A549 (cell line): ENCODE measurements at regions not wholly inside any gene's neighbourhood (a gene's known extent, or its start where the extent isn't known, plus 50 kb on each side); places are given as distances from the start of the nearest gene placed in this dataset.

Experiments
- ATAC-seq, 2 experiments: fragments of 200-7000 bp in 1 of 2; fragments of >200 bp in 1 of 2; cut with Nextera tagmentation in 1 of 2; cut with Tn5 transposase in 1 of 2; 3 replicates each; pipeline versions ENCODE4 v1.8.0 to v1.9.1; 2018 to 2020; ENCODE audit warnings: mild to moderate bottlenecking in 1 of 2, moderate library complexity in 1 of 2
- CTCF ChIA-PET: fragments of 300-600 bp; sonication (Branson Sonifier 250); formaldehyde crosslinking; extraction: SDS; loops from one replicate; lab custom pipeline; 2021; ENCODE audit warnings: antibody characterized with exemption, inconsistent platforms; lab: Yijun Ruan, JAX
- POLR2A ChIA-PET: fragments of 350-600 bp; formaldehyde crosslinking; extraction: SDS; loops from one replicate; lab custom pipeline; 2021; ENCODE audit warnings: antibody characterized with exemption, inconsistent platforms; lab: Yijun Ruan, JAX
- DNase-seq, 2 experiments: peaks; one replicate each; pipeline versions ENCODE4 v3.0.0 to v3.0.0-alpha.2; 2011 to 2016; ENCODE audit warnings: low read depth in 1 of 2, low spot score in 1 of 2
- FAIRE-seq: peaks from 2 replicates; lab custom pipeline; 2011; peaks lifted over from hg19 to GRCh38; lab: Jason Lieb, UNC
- H3K27ac ChIP-seq, 2 experiments: fragments of >200 bp; sonication (Bioruptor Twin); formaldehyde crosslinking; 3 replicates each; pipeline ENCODE4 v1.5.1; 2016 to 2017
- H3K4me1 ChIP-seq: fragments of >200 bp; sonication (Bioruptor Twin); formaldehyde crosslinking; 3 replicates; pipeline ENCODE4 v1.6.1; 2016
- H3K4me2 ChIP-seq: fragments of >200 bp; sonication (Bioruptor Twin); formaldehyde crosslinking; 3 replicates; pipeline ENCODE4 v1.6.1; 2016
- H3K4me3 ChIP-seq: fragments of >200 bp; sonication (Bioruptor Twin); formaldehyde crosslinking; 3 replicates; pipeline ENCODE4 v1.5.1; 2016
- H3K9me3 ChIP-seq: fragments of >200 bp; sonication (Bioruptor Twin); formaldehyde crosslinking; 3 replicates; pipeline ENCODE4 v1.6.1; 2016
- BHLHE40 ChIP-seq: IDR thresholded peaks from 2 replicates; pipeline ENCODE4 v1.6.1; 2012; ENCODE audit warnings: low read depth, low read length, inconsistent platforms
- CBX8 ChIP-seq: fragments of 200-600 bp; sonication (generic); IDR thresholded peaks from 2 replicates; pipeline ENCODE4 v1.6.1; 2016
- CEBPB ChIP-seq, 2 experiments: fragments of >200 bp in 1 of 2; sonication (Bioruptor Twin) in 1 of 2; formaldehyde crosslinking in 1 of 2; IDR thresholded peaks; 2 replicates each; pipeline ENCODE4 v1.6.1; 2012 to 2016
- CHD2 ChIP-seq: fragments of 150-350 bp; IDR thresholded peaks from 2 replicates; pipeline ENCODE4 v1.6.1; 2014; ENCODE audit warnings: low read length; ENCODE audit not compliant: partially characterized antibody
- E2F6 ChIP-seq: IDR thresholded peaks from 2 replicates; pipeline ENCODE4 v1.6.1; 2012; ENCODE audit warnings: low read depth, borderline replicate concordance
- FOSL2 ChIP-seq, 2 experiments: fragments of 450-650 bp in 1 of 2; fragments of >200 bp in 1 of 2; sonication (Bioruptor Twin) in 1 of 2; formaldehyde crosslinking; IDR thresholded peaks; 2 replicates each; pipeline versions ENCODE4 v1.5.0 to v1.6.1; 2016 to 2020; ENCODE audit warnings: mild to moderate bottlenecking in 1 of 2, moderate library complexity in 1 of 2
- GATA3 ChIP-seq: IDR thresholded peaks from 2 replicates; pipeline ENCODE4 v1.6.1; 2012; ENCODE audit warnings: borderline replicate concordance
- HEYL ChIP-seq: fragments of 250-450 bp; sonication (Bioruptor Pico); IDR thresholded peaks from 2 replicates; pipeline ENCODE4 v1.8.0; 2021; ENCODE audit warnings: mild to moderate bottlenecking, moderate library complexity
- HOXA7 ChIP-seq: fragments of 250-450 bp; sonication (Bioruptor Pico); IDR thresholded peaks from 2 replicates; pipeline ENCODE4 v1.5.0; 2020; ENCODE audit warnings: mild to moderate bottlenecking, moderate library complexity
- HOXB13 ChIP-seq: fragments of 250-450 bp; sonication (Bioruptor Pico); IDR thresholded peaks from 2 replicates; pipeline ENCODE4 v1.5.0; 2020; ENCODE audit warnings: low read depth, mild to moderate bottlenecking, moderate library complexity
- HOXB5 ChIP-seq: fragments of 250-450 bp; sonication (Bioruptor Pico); IDR thresholded peaks from 2 replicates; pipeline ENCODE4 v1.5.0; 2020; ENCODE audit warnings: mild to moderate bottlenecking, moderate library complexity
- JUNB ChIP-seq: fragments of >200 bp; sonication (Bioruptor Twin); formaldehyde crosslinking; IDR thresholded peaks from 2 replicates; pipeline ENCODE4 v1.6.1; 2016
- KDM1A ChIP-seq: fragments of 200-600 bp; sonication (generic); IDR thresholded peaks from 2 replicates; pipeline ENCODE4 v1.6.1; 2016; ENCODE audit warnings: low read depth, mild to moderate bottlenecking
- KDM5A ChIP-seq: fragments of 200-600 bp; sonication (generic); IDR thresholded peaks from 2 replicates; pipeline ENCODE4 v1.6.1; 2016; ENCODE audit warnings: antibody characterized with exemption, mild to moderate bottlenecking
- MAFK ChIP-seq: fragments of 450-650 bp; IDR thresholded peaks from 2 replicates; pipeline ENCODE4 v1.6.1; 2014; ENCODE audit not compliant: partially characterized antibody
- NFE2L2 ChIP-seq: fragments of 150-350 bp; conservative IDR thresholded peaks from 2 replicates; pipeline ENCODE4 v1.6.1; 2014; ENCODE audit warnings: low read length
- NPAS2 ChIP-seq: fragments of 250-450 bp; sonication (Bioruptor Pico); IDR thresholded peaks from 2 replicates; pipeline ENCODE4 v1.8.0; 2022; ENCODE audit warnings: mild to moderate bottlenecking, moderate library complexity, borderline replicate concordance
- NR3C1 ChIP-seq: fragments of >200 bp; sonication (Bioruptor Twin); formaldehyde crosslinking; IDR thresholded peaks from 3 replicates; pipeline ENCODE4 v1.6.1; 2017
- POLR2A ChIP-seq: IDR thresholded peaks from 2 replicates; pipeline ENCODE4 v1.6.1; 2012; ENCODE audit warnings: mild to moderate bottlenecking, low read length
- POLR2AphosphoS2 ChIP-seq: conservative IDR thresholded peaks from 2 replicates; pipeline ENCODE4 v1.6.1; 2012; ENCODE audit warnings: low read length, improper control_type of control experiment, inconsistent platforms
- RARB ChIP-seq: fragments of 250-450 bp; sonication (Bioruptor Pico); IDR thresholded peaks from 2 replicates; pipeline ENCODE4 v1.8.0; 2021; ENCODE audit warnings: mild to moderate bottlenecking, moderate library complexity
- RCOR1 ChIP-seq: fragments of 150-350 bp; IDR thresholded peaks from 2 replicates; pipeline ENCODE4 v1.6.1; 2014; ENCODE audit warnings: antibody characterized with exemption, low read length, low read depth
- RFX5 ChIP-seq: fragments of 450-650 bp; IDR thresholded peaks from 2 replicates; pipeline ENCODE4 v1.7.1; 2014; ENCODE audit warnings: antibody characterized with exemption, mild to moderate bottlenecking, moderate library complexity
- SMC3 ChIP-seq: fragments of >200 bp; sonication (Bioruptor Twin); formaldehyde crosslinking; IDR thresholded peaks from 3 replicates; pipeline ENCODE4 v1.6.1; 2018; ENCODE audit warnings: inconsistent platforms
- SREBF2 ChIP-seq: fragments of 450-650 bp; IDR thresholded peaks from 2 replicates; pipeline ENCODE4 v1.6.1; 2014; ENCODE audit warnings: mild to moderate bottlenecking, moderate library complexity
- TP53 ChIP-seq: fragments of 250-450 bp; sonication (Bioruptor Pico); IDR thresholded peaks from 2 replicates; pipeline ENCODE4 v1.5.0; 2021; ENCODE audit warnings: mild to moderate bottlenecking, moderate library complexity
- ZNF302 ChIP-seq: fragments of 250-450 bp; sonication (Bioruptor Pico); IDR thresholded peaks from 2 replicates; pipeline ENCODE4 v1.9.0; 2021; ENCODE audit warnings: inconsistent platforms, mild to moderate bottlenecking, moderate library complexity
- ZSCAN20 ChIP-seq: fragments of 250-450 bp; sonication (Bioruptor Pico); IDR thresholded peaks from 2 replicates; pipeline ENCODE4 v1.8.0; 2022; ENCODE audit warnings: mild to moderate bottlenecking, moderate library complexity
- WGBS: methylation state at CpG from one replicate; pipeline ENCODE4 v1.1.6; 2017; ENCODE audit errors: missing lambda C conversion rate; 5-methylcytosine and 5-hydroxymethylcytosine counted together
- TF ChIP-seq, protein P1 (sequence below): fragments of >200 bp; sonication (Bioruptor Twin); formaldehyde crosslinking; IDR thresholded peaks from 2 replicates; pipeline ENCODE4 v1.6.1; 2016
- TF ChIP-seq, protein P2 (sequence below): fragments of 250-450 bp; sonication (Bioruptor Pico); IDR thresholded peaks from 2 replicates; pipeline ENCODE4 v1.5.0; 2020; ENCODE audit warnings: low read depth, mild to moderate bottlenecking, moderate library complexity

DNA sequence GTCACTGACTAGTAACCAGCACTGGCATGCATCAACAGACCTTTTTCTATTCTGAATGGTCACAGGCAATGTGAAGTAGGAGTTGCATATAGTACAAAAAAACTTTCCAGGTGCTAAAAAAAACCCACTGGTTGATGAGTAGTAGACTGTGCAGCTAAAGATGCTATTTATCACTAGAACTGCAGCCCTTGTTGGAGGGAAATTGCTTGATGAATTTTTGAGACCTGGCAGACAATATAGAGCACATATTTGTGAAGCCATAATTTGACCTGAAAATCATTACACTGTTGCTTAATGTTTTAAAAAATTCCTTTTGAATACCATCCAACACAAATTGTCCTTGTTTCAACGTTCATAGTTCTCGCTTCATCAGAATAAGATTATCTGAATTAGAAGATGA is 441.0 kb downstream of the KLF12 start:
- CTCF ChIA-PET: no interaction called here
- no peak for ATAC-seq
- POLR2A ChIA-PET: no interaction called here
- no peaks in the 10 kb centered on the region for H3K4me1 ChIP-seq
- H3K4me3 ChIP-seq: no peak overlapping the region
- DNase-seq: no peak
- H3K9me3 ChIP-seq: no peaks in the 10 kb centered on the region
- H3K27ac ChIP-seq: no peak overlapping the region
- no peak for FAIRE-seq
- H3K4me2 ChIP-seq: no peak overlapping the region
- WGBS: 94% methylated on average over 2 of the region's 2 CpGs
- no peak for TF ChIP-seq HOXB13 (CRISPR knock-in tag)

DNA sequence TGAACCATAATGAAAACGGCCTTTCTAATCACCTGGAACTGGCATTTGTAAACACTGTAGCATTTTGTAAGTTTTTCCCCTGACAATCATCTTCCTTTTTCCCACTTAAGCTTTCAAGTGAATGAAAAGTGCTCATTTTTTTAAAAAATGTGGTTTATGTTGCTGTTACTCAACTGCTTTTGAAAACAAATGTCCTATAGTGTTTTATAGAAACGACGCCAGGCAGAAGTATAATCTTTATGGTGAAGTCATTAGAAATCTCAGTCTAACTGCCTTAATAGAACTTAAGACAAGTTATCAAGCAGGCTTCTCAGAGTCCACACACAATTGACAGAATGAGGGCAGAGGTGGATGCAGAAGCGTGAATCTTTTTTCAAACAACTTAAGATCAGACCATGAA is 442.3 kb downstream of the KLF12 start:
- Histone ChIP-seq H3K4me3 (no peak overlapping the region), H3K4me1 (no peaks in the 10 kb centered on the region), H3K4me2 (no peak overlapping the region), H3K9me3 (no peaks in the 10 kb centered on the region), H3K27ac (no peak overlapping the region)
- WGBS: 84% methylated on average over 4 of the region's 4 CpGs
- DNase-seq (no peak), FAIRE-seq (no peak), ATAC-seq (no peak)
- TF ChIP-seq RCOR1 (no peak), KDM1A (no peak), ZSCAN20 (CRISPR knock-in tag) (no peak)
- POLR2A ChIA-PET: no interaction called here
- CTCF ChIA-PET: no interaction called here

DNA sequence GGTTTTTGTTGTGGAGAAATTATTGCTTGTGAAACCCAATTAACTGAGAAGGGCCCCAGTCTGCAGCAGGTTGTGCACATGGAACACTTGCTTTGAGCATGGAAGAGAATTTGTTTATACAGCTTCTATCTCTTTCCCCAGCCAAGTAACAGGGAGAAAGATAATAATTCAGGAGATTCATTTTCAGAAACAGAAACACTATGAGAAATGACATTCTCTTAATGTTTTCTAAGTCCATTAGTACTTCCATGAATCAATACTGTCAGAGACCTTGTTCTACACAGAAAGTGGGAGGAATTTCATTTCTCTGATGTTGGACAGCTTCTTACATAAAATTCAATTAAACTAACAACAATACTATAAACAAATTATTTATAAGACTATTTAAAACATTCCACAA is 446.3 kb downstream of the KLF12 start:
- POLR2A ChIA-PET: no interaction called here
- no peak for TF ChIP-seq POLR2AphosphoS2
- no peak for TF ChIP-seq HOXA7 (CRISPR knock-in tag)
- TF ChIP-seq SREBF2: no peak
- TF ChIP-seq CHD2: no peak
- no peak for TF ChIP-seq SMC3
- no peak for TF ChIP-seq KDM5A
- TF ChIP-seq RFX5: no peak
- no peak for TF ChIP-seq NPAS2
- TF ChIP-seq NFE2L2: no peak
- no peak for TF ChIP-seq NR3C1
- no peak for TF ChIP-seq HEYL (CRISPR knock-in tag)
- TF ChIP-seq BHLHE40: no peak
- no peak for FAIRE-seq

DNA sequence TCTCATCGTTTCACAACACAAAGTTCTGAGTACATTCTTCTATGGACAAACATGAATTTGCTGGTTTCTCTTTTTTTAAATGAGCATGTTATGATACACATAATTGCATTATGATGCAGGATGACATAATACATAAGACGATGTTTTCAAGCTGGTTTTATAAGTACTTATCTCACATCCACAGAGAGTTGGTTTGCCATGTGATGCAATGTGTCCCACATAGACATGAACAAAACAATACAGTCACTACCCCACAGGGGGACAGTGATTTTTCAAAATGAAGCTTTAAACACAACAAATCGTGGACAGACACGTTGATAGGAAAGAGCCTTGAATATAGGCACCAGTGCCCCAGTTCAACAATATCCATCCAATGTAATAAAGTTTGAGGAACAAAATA is 447.1 kb downstream of the KLF12 start:
- FAIRE-seq: no peak
- 83% methylated on average over 4 of the region's 4 CpGs for WGBS
- no peak overlapping the region for H3K4me2 ChIP-seq
- CTCF ChIA-PET: no interaction called here
- H3K4me3 ChIP-seq: no peak overlapping the region
- H3K4me1 ChIP-seq: no peaks in the 10 kb centered on the region
- no peak overlapping the region for H3K27ac ChIP-seq
- no peaks in the 10 kb centered on the region for H3K9me3 ChIP-seq
- no peak for DNase-seq
- ATAC-seq: no peak
- POLR2A ChIA-PET: no interaction called here
- no peak for TF ChIP-seq RARB (CRISPR knock-in tag)
- no peak for TF ChIP-seq ZNF302
- no peak for TF ChIP-seq GATA3
- TF ChIP-seq HOXB5 (CRISPR knock-in tag): no peak
- no peak for TF ChIP-seq CHD2
- TF ChIP-seq CEBPB (IDR thresholded peaks at IDR 0.05): no peak
- TF ChIP-seq TP53 (CRISPR knock-in tag): no peak
- no peak for TF ChIP-seq KDM5A
- TF ChIP-seq HEYL (CRISPR knock-in tag): no peak
- no peak for TF ChIP-seq MAFK
- no peak for TF ChIP-seq POLR2A
- TF ChIP-seq FOSL2 (IDR thresholded peaks at IDR 0.05): no peak
- TF ChIP-seq FOSL2 (CRISPR knock-in tag; IDR thresholded peaks at IDR 0.05): no peak
- TF ChIP-seq JUNB: no peak
- no peak for TF ChIP-seq NFE2L2
- TF ChIP-seq, protein P1, sequence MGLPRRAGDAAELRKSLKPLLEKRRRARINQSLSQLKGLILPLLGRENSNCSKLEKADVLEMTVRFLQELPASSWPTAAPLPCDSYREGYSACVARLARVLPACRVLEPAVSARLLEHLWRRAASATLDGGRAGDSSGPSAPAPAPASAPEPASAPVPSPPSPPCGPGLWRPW: no peak
- no peak for TF ChIP-seq SMC3
- no peak for TF ChIP-seq CBX8
- TF ChIP-seq, protein P2, sequence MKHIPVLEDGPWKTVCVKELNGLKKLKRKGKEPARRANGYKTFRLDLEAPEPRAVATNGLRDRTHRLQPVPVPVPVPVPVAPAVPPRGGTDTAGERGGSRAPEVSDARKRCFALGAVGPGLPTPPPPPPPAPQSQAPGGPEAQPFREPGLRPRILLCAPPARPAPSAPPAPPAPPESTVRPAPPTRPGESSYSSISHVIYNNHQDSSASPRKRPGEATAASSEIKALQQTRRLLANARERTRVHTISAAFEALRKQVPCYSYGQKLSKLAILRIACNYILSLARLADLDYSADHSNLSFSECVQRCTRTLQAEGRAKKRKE (CRISPR knock-in tag): no peak
- no peak for TF ChIP-seq E2F6
- TF ChIP-seq, all 56 proteins: peak for 0

More for the DNA sequence above, 446.3 kb downstream of the KLF12 start:
- no peak for ATAC-seq
- Histone ChIP-seq H3K4me2 (no peak overlapping the region), H3K9me3 (no peaks in the 10 kb centered on the region), H3K4me1 (no peaks in the 10 kb centered on the region), H3K27ac (no peak overlapping the region), H3K4me3 (no peak overlapping the region)
- CTCF ChIA-PET: interaction anchor here (1.0 kb wide), 1 partner anchor 31 kb away, joined by 3 read pairs; no protein-coding TSS in a partner anchor
- DNase-seq: no peak
